ENCODE measurements at regions not wholly inside any gene's neighbourhood (a gene's known extent, or its start where the extent isn't known, plus 50 kb on each side); places are given as distances from the start of the nearest gene placed in this dataset.
"Not testable (repeated sequence)": the region's sequence is repeated elsewhere in the genome, so short reads cannot be mapped to it uniquely, and the experiment has no call there.

DNA sequence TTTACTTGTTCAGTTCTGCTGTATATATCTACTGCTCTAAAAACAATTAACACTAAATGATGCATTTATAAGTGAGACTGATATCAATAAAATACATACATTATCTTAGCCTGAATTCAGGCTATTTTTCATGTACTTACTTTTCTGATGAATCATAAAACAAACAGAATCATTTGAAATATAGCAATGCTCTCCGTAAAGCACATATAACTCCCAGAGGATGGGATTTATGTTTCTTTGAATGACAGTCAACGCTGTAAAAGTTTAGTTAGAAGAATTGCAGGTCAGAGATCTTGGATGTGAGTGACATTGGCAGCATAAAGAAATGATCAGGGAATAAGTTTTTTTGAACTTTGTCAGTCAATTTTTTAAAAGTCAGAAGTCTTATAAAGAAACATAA, 740.2 kb upstream of the NOVA1 start:
- no peak for ATAC-seq
- TF ChIP-seq, protein P1, sequence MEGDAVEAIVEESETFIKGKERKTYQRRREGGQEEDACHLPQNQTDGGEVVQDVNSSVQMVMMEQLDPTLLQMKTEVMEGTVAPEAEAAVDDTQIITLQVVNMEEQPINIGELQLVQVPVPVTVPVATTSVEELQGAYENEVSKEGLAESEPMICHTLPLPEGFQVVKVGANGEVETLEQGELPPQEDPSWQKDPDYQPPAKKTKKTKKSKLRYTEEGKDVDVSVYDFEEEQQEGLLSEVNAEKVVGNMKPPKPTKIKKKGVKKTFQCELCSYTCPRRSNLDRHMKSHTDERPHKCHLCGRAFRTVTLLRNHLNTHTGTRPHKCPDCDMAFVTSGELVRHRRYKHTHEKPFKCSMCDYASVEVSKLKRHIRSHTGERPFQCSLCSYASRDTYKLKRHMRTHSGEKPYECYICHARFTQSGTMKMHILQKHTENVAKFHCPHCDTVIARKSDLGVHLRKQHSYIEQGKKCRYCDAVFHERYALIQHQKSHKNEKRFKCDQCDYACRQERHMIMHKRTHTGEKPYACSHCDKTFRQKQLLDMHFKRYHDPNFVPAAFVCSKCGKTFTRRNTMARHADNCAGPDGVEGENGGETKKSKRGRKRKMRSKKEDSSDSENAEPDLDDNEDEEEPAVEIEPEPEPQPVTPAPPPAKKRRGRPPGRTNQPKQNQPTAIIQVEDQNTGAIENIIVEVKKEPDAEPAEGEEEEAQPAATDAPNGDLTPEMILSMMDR (IDR thresholded peaks at IDR 0.05): no peak
- WGBS, 4 donors: 68 to 89% (median 74%) methylated on average over 2 of the region's 2 CpGs
- H3K27ac ChIP-seq: no peak overlapping the region
- H3K4me3 ChIP-seq: no peak overlapping the region
- intact Hi-C loops (cut with DNase I): no loop called here
- no peak for DNase-seq
- H3K9me3 ChIP-seq: peaks cover 0 to 4% (median 0%) of the 10 kb centered on the region in 12 donors
- H3K36me3 ChIP-seq: no peaks in the 10 kb centered on the region
- H3K4me1 ChIP-seq: no peaks in the 10 kb centered on the region
- no peaks in the 10 kb centered on the region for H3K27me3 ChIP-seq

DNA sequence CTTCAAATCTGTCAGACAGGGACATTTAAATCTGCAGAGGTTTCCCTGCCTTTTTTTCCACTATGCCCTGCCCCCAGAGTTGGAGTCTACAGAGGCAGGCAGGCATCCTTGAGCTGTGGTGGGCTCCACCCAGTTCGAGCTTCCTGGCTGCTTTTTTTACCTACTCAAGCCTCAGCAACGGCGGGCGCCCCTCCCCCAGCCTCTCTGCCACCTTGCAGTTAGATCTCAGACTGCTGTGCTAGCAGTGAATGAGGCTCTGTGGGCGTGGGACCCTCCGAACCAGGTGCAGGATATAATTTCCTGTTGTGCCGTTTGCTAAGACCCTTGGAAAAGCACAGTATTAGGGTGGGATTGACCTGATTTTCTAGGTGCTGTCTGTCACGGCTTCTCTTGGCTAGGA, 765.2 kb upstream of the NOVA1 start:
- H3K9me3 ChIP-seq; DNase-seq; H3K4me3 ChIP-seq; H3K27ac ChIP-seq; intact Hi-C loops (cut with DNase I); H3K36me3 ChIP-seq; H3K4me1 ChIP-seq; H3K27me3 ChIP-seq; ATAC-seq: not testable (repeated sequence)
- WGBS, 4 donors: 74 to 84% (median 79%) methylated on average over 5 to 8 of the region's 8 CpGs

- intact Hi-C loops (cut with DNase I): no loop called here
- Histone ChIP-seq H3K4me1 (no peaks in the 10 kb centered on the region), H3K36me3 (no peaks in the 10 kb centered on the region), H3K27me3 (no peaks in the 10 kb centered on the region), H3K4me3 (no peak overlapping the region), H3K9me3 (peaks cover 0 to 3% (median 0%) of the 10 kb centered on the region in 12 donors), H3K27ac (no peak overlapping the region)
- TF ChIP-seq POLR2A (IDR thresholded peaks at IDR 0.05): no peak
- TF ChIP-seq, protein P1 (IDR thresholded peaks at IDR 0.05): no peak
- no peak for DNase-seq
- 87 to 91% (median 88%) methylated on average over 5 of the region's 5 CpGs for WGBS, 4 donors
- no peak for ATAC-seq
Observed at GRCh38 chr14:27366596-27366995, 768.8 kb upstream of the NOVA1 start.

GRCh38 chr14:27367345-27367744, 769.5 kb upstream of the NOVA1 start:
- H3K4me1 ChIP-seq: no peaks in the 10 kb centered on the region
- H3K27ac ChIP-seq: no peak overlapping the region
- no peaks in the 10 kb centered on the region for H3K36me3 ChIP-seq
- ATAC-seq (no peak), DNase-seq (no peak)
- intact Hi-C loops (cut with DNase I): no loop called here
- no peak overlapping the region for H3K4me3 ChIP-seq
- WGBS, 4 donors: 92 to 95% (median 93%) methylated on average over 1 of the region's 1 CpG
- H3K27me3 ChIP-seq: no peaks in the 10 kb centered on the region
- TF ChIP-seq, protein P1 (IDR thresholded peaks at IDR 0.05): no peak
- no peak for TF ChIP-seq POLR2A (IDR thresholded peaks at IDR 0.05)
- H3K9me3 ChIP-seq: peaks cover 0 to 3% (median 0%) of the 10 kb centered on the region in 12 donors

DNA sequence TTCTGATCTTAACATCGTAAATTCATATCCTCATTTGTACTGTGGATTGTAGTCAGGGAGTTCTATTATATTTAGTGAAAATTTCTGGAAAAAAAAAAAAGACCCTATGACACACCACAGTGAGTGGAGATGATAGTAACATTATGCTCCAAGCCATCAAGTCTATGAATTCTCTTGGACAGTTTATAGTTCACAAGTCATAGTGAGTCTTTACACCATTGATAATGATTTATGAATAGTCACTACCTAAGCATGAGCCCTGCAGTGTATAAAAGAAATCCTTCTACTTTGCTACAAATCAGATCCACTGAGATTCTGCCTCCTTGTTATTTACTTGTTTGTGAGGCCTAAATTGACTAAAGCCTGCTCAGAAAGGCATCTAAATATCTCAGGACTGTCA, 772.2 kb upstream of the NOVA1 start:
- Histone ChIP-seq H3K27me3 (no peaks in the 10 kb centered on the region), H3K27ac (no peak overlapping the region), H3K4me1 (no peaks in the 10 kb centered on the region), H3K4me3 (no peak overlapping the region), H3K9me3 (no peaks in the 10 kb centered on the region), H3K36me3 (no peaks in the 10 kb centered on the region)
- DNase-seq (no peak), ATAC-seq (no peak)
- TF ChIP-seq POLR2A (IDR thresholded peaks at IDR 0.05): no peak
- TF ChIP-seq, protein P1 (IDR thresholded peaks at IDR 0.05): no peak
- intact Hi-C loops (cut with DNase I): no loop called here
- 75 to 83% (median 82%) methylated on average over 1 of the region's 1 CpG for WGBS, 4 donors

All from heart left ventricle (tissue), 16 donors.